ENCODE measurements at regions not wholly inside any gene's neighbourhood (a gene's known extent, or its start where the extent isn't known, plus 50 kb on each side); places are given as distances from the start of the nearest gene placed in this dataset.
A peak's percentile ranks its signal among the peaks of the same experiment; 100 is the strongest.

- Mint-ChIP-seq H3K9me3 (ENCODE audit: low read depth) (peaks cover 7% of the 10 kb centered on the region), H3K4me1 (ENCODE audit: low read depth) (no peaks in the 10 kb centered on the region), H3K36me3 (ENCODE audit: insufficient read depth) (peaks cover 2% of the 10 kb centered on the region), H3K27ac (no peak overlapping the region), H3K4me3 (ENCODE audit: low read depth) (no peak overlapping the region), H3K27me3 (peaks cover 22% of the 10 kb centered on the region)
- no peak for TF ChIP-seq CTCF (IDR thresholded peaks at IDR 0.05; ENCODE audit: unreplicated experiment)
- no peak for DNase-seq (ENCODE audit: low spot score, unreplicated experiment)
Observed at GRCh38 chr6:28598757-28599686, 73.3 kb downstream of the GPX5 start.

GRCh38 chr6:28600245-28600644, 74.6 kb downstream of the GPX5 start:
- no peak for TF ChIP-seq CTCF (IDR thresholded peaks at IDR 0.05; ENCODE audit: unreplicated experiment)
- peaks cover 22% of the 10 kb centered on the region for H3K27me3 Mint-ChIP-seq
- H3K4me1 Mint-ChIP-seq (ENCODE audit: low read depth): no peaks in the 10 kb centered on the region
- H3K27ac Mint-ChIP-seq: no peak overlapping the region
- no peak for DNase-seq (ENCODE audit: low spot score, unreplicated experiment)
- peaks cover 2% of the 10 kb centered on the region for H3K36me3 Mint-ChIP-seq (ENCODE audit: insufficient read depth)
- H3K9me3 Mint-ChIP-seq (ENCODE audit: low read depth): peaks cover 7% of the 10 kb centered on the region
- no peak overlapping the region for H3K4me3 Mint-ChIP-seq (ENCODE audit: low read depth)

- H3K27ac Mint-ChIP-seq: no peak overlapping the region
- H3K9me3 Mint-ChIP-seq (ENCODE audit: low read depth): peaks cover 6% of the 10 kb centered on the region
- TF ChIP-seq CTCF (IDR thresholded peaks at IDR 0.05; ENCODE audit: unreplicated experiment): no peak
- peaks cover 7% of the 10 kb centered on the region for H3K4me1 Mint-ChIP-seq (ENCODE audit: low read depth)
- H3K4me3 Mint-ChIP-seq (ENCODE audit: low read depth): no peak overlapping the region
- peaks cover 2% of the 10 kb centered on the region for H3K36me3 Mint-ChIP-seq (ENCODE audit: insufficient read depth)
- DNase-seq (ENCODE audit: low spot score, unreplicated experiment): no peak
- H3K27me3 Mint-ChIP-seq: peaks cover 7% of the 10 kb centered on the region
Observed at GRCh38 chr6:28603891-28604290, 78.2 kb downstream of the GPX5 start.

GRCh38 chr6:28606424-28607391, 81.0 kb downstream of the GPX5 start:
- H3K9me3 Mint-ChIP-seq (ENCODE audit: low read depth): no peaks in the 10 kb centered on the region
- TF ChIP-seq CTCF (IDR thresholded peaks at IDR 0.05; ENCODE audit: unreplicated experiment): peak; percentile 56
- no peaks in the 10 kb centered on the region for H3K27me3 Mint-ChIP-seq
- peaks cover 7% of the 10 kb centered on the region for H3K4me1 Mint-ChIP-seq (ENCODE audit: low read depth)
- peak overlapping the region; percentile 48 for H3K4me3 Mint-ChIP-seq (ENCODE audit: low read depth)
- H3K27ac Mint-ChIP-seq: peak overlapping the region; percentile 85
- H3K36me3 Mint-ChIP-seq (ENCODE audit: insufficient read depth): no peaks in the 10 kb centered on the region
- no peak for DNase-seq (ENCODE audit: low spot score, unreplicated experiment)

GRCh38 chr6:28607990-28608389, 82.3 kb downstream of the GPX5 start:
- DNase-seq (ENCODE audit: low spot score, unreplicated experiment): no peak
- Mint-ChIP-seq H3K4me1 (ENCODE audit: low read depth) (peaks cover 7% of the 10 kb centered on the region), H3K27me3 (no peaks in the 10 kb centered on the region), H3K4me3 (ENCODE audit: low read depth) (no peak overlapping the region), H3K36me3 (ENCODE audit: insufficient read depth) (no peaks in the 10 kb centered on the region), H3K27ac (peak overlapping the region; percentile 65), H3K9me3 (ENCODE audit: low read depth) (no peaks in the 10 kb centered on the region)
- TF ChIP-seq CTCF (IDR thresholded peaks at IDR 0.05; ENCODE audit: unreplicated experiment): no peak
